ENCODE measurements at regions not wholly inside any gene's neighbourhood (a gene's known extent, or its start where the extent isn't known, plus 50 kb on each side); places are given as distances from the start of the nearest gene placed in this dataset.

DNA sequence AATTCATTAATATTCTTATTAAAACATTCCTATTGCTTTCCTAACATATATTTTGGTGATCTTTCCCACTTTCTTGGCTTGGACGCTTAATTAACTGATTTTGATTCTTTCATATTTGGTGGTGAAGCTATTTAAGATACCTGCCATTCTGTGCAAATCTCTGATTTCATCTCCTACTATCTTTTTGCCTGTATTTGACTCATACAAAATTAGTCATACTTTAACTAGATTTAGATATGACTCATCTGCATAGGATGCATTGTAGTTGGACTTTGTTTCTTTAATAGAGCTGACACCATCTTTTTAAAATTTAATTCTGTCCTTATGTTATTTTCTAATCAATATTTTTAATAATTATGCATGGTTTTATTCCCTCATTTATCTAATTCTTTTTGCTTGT, 93.8 kb upstream of the PLPPR4 start:
- Mint-ChIP-seq H3K9me3 (no peaks in the 10 kb centered on the region), H3K27me3 (ENCODE audit: low read depth in 2 of 2) (no peaks in the 10 kb centered on the region), H3K4me1 (no peaks in the 10 kb centered on the region), H3K4me3 (no peak overlapping the region), H3K36me3 (no peaks in the 10 kb centered on the region), H3K27ac (no peak overlapping the region)
- no peaks in the 10 kb centered on the region for H3K9me3 ChIP-seq (ENCODE audit: control insufficient read depth, insufficient read depth, low read length)
- no peaks in the 10 kb centered on the region for H3K27me3 ChIP-seq (ENCODE audit: control insufficient read depth, insufficient read depth, low read length)
- intact Hi-C loops (cut with micrococcal nuclease), result no loop called here
- H3K27ac ChIP-seq (ENCODE audit: low read length), result no peak overlapping the region
- no peaks in the 10 kb centered on the region for H3K4me1 ChIP-seq (ENCODE audit: control insufficient read depth, insufficient read depth, low read length)
- H3K4me3 ChIP-seq (ENCODE audit: low read length), result no peak overlapping the region
- no peaks in the 10 kb centered on the region for H3K36me3 ChIP-seq (ENCODE audit: control insufficient read depth, insufficient read depth, low read length)
- ATAC-seq, result no peak
- no peak for DNase-seq
- no CpG with 5 or more reads among the region's 1 CpG for WGBS (ENCODE audit: insufficient coverage)
- TF ChIP-seq CTCF (IDR thresholded peaks at IDR 0.05), result no peak

DNA sequence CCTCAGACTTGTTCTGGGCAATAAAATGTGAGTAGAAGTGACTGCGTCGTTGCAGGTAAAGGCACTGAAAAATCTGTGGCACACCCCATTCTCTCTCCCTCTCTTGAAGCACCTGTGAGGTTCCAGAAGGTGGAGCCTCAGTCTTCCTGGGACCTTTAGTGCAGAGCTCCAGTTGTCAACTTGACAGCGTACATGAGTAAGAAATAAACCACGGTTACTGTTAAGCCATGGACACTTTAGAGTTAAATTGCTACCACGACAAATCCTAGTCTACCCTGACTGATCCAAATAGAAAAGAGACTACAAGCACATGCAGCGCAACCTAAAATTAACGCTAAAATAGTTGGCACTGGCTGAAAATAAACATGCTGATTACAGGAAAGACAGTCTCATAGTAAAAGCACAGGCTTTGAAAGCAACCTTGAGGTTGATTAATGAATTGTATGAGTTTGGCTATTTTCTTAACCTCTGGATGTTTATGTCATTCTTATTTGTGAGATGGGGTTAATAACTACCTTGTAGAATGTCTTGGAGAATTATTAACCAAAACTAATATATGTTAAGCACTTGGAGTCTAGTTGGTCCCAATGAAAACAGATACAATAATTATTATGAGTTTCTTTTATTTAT, 93.0 kb upstream of the PLPPR4 start:
- H3K4me3 ChIP-seq (ENCODE audit: low read length), result no peak overlapping the region
- H3K36me3 ChIP-seq (ENCODE audit: control insufficient read depth, insufficient read depth, low read length), result no peaks in the 10 kb centered on the region
- no peaks in the 10 kb centered on the region for H3K27me3 Mint-ChIP-seq (ENCODE audit: low read depth in 2 of 2)
- H3K27ac Mint-ChIP-seq, result no peak overlapping the region
- ATAC-seq, result no peak
- DNase-seq, result no peak
- intact Hi-C loops (cut with micrococcal nuclease), result no loop called here
- H3K27ac ChIP-seq (ENCODE audit: low read length), result no peak overlapping the region
- H3K9me3 ChIP-seq (ENCODE audit: control insufficient read depth, insufficient read depth, low read length), result no peaks in the 10 kb centered on the region
- no peak overlapping the region for H3K4me3 Mint-ChIP-seq
- no peaks in the 10 kb centered on the region for H3K4me1 ChIP-seq (ENCODE audit: control insufficient read depth, insufficient read depth, low read length)
- no peak for TF ChIP-seq CTCF (IDR thresholded peaks at IDR 0.05)
- H3K27me3 ChIP-seq (ENCODE audit: control insufficient read depth, insufficient read depth, low read length), result no peaks in the 10 kb centered on the region
- H3K4me1 Mint-ChIP-seq, result no peaks in the 10 kb centered on the region
- WGBS (ENCODE audit: insufficient coverage), result 95% methylated on average over 7 of the region's 7 CpGs
- H3K9me3 Mint-ChIP-seq, result no peaks in the 10 kb centered on the region
- H3K36me3 Mint-ChIP-seq, result no peaks in the 10 kb centered on the region

DNA sequence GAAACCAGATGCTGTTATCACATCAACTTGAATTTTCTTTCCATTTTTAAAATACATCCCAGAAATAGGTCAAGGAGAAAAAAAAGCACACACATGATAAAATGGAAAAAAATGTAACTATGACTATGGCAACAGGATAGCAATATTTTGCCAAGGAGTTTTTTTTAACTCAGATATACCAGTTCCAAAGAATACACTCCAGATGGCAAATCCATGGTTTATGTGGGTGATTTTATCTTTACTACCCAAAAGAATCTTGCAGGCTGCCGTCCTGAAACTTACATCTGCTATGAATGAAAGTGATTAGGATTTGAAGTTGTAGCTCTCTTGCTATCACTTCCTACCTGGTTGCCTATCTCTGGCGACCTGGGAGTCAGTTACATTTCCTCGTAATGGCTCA, 91.0 kb upstream of the PLPPR4 start:
- no peaks in the 10 kb centered on the region for H3K27me3 ChIP-seq (ENCODE audit: control insufficient read depth, insufficient read depth, low read length)
- H3K4me3 Mint-ChIP-seq, result no peak overlapping the region
- H3K27ac ChIP-seq (ENCODE audit: low read length), result no peak overlapping the region
- no peak for TF ChIP-seq CTCF (IDR thresholded peaks at IDR 0.05)
- intact Hi-C loops (cut with micrococcal nuclease), result no loop called here
- H3K4me3 ChIP-seq (ENCODE audit: low read length), result no peak overlapping the region
- ATAC-seq (no peak), DNase-seq (no peak)
- no peaks in the 10 kb centered on the region for H3K4me1 Mint-ChIP-seq
- H3K36me3 ChIP-seq (ENCODE audit: control insufficient read depth, insufficient read depth, low read length), result no peaks in the 10 kb centered on the region
- peaks cover 0 to 2% of the 10 kb centered on the region in 2 donors for H3K27me3 Mint-ChIP-seq (ENCODE audit: low read depth in 2 of 2)
- H3K9me3 ChIP-seq (ENCODE audit: control insufficient read depth, insufficient read depth, low read length), result no peaks in the 10 kb centered on the region
- H3K9me3 Mint-ChIP-seq, result no peaks in the 10 kb centered on the region
- H3K36me3 Mint-ChIP-seq, result no peaks in the 10 kb centered on the region
- no peak overlapping the region for H3K27ac Mint-ChIP-seq
- H3K4me1 ChIP-seq (ENCODE audit: control insufficient read depth, insufficient read depth, low read length), result no peaks in the 10 kb centered on the region
- 81% methylated on average over 2 of the region's 3 CpGs for WGBS (ENCODE audit: insufficient coverage)

DNA sequence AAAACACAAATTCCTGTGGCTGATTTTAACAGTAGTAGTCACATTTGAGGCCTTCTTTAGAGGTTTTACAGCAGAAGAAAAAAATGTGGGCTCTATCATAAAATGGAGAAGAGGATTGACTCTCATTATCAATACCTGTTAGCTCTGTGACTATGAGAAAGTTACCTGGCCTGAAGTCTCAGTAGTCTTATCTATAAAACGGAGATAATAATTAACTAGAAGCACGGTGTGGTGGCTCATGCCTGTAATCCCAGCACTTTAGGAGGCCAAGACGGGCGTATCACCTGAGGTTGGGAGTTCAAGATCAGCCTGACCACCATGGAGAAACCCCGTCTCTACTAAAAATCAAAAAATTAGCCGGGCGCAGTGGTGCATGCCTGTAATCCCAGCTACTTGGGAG, 90.4 kb upstream of the PLPPR4 start:
- Histone ChIP-seq H3K27me3 (ENCODE audit: control insufficient read depth, insufficient read depth, low read length) (no peaks in the 10 kb centered on the region), H3K36me3 (ENCODE audit: control insufficient read depth, insufficient read depth, low read length) (no peaks in the 10 kb centered on the region), H3K4me1 (ENCODE audit: control insufficient read depth, insufficient read depth, low read length) (no peaks in the 10 kb centered on the region), H3K4me3 (ENCODE audit: low read length) (no peak overlapping the region), H3K27ac (ENCODE audit: low read length) (no peak overlapping the region), H3K9me3 (ENCODE audit: control insufficient read depth, insufficient read depth, low read length) (no peaks in the 10 kb centered on the region)
- H3K27me3 Mint-ChIP-seq (ENCODE audit: low read depth in 2 of 2), result peaks cover 1 to 3% of the 10 kb centered on the region in 2 donors
- 94% methylated on average over 7 of the region's 7 CpGs for WGBS (ENCODE audit: insufficient coverage)
- H3K36me3 Mint-ChIP-seq, result no peaks in the 10 kb centered on the region
- no peaks in the 10 kb centered on the region for H3K4me1 Mint-ChIP-seq
- no peak overlapping the region for H3K27ac Mint-ChIP-seq
- ATAC-seq (no peak), DNase-seq (no peak)
- intact Hi-C loops (cut with micrococcal nuclease), result no loop called here
- no peaks in the 10 kb centered on the region for H3K9me3 Mint-ChIP-seq
- H3K4me3 Mint-ChIP-seq, result no peak overlapping the region
- TF ChIP-seq CTCF (IDR thresholded peaks at IDR 0.05), result no peak
